ENCODE measurements at regions not wholly inside any gene's neighbourhood (a gene's known extent, or its start where the extent isn't known, plus 50 kb on each side); places are given as distances from the start of the nearest gene placed in this dataset.
"Not testable (repeated sequence)": the region's sequence is repeated elsewhere in the genome, so short reads cannot be mapped to it uniquely, and the experiment has no call there.

DNA sequence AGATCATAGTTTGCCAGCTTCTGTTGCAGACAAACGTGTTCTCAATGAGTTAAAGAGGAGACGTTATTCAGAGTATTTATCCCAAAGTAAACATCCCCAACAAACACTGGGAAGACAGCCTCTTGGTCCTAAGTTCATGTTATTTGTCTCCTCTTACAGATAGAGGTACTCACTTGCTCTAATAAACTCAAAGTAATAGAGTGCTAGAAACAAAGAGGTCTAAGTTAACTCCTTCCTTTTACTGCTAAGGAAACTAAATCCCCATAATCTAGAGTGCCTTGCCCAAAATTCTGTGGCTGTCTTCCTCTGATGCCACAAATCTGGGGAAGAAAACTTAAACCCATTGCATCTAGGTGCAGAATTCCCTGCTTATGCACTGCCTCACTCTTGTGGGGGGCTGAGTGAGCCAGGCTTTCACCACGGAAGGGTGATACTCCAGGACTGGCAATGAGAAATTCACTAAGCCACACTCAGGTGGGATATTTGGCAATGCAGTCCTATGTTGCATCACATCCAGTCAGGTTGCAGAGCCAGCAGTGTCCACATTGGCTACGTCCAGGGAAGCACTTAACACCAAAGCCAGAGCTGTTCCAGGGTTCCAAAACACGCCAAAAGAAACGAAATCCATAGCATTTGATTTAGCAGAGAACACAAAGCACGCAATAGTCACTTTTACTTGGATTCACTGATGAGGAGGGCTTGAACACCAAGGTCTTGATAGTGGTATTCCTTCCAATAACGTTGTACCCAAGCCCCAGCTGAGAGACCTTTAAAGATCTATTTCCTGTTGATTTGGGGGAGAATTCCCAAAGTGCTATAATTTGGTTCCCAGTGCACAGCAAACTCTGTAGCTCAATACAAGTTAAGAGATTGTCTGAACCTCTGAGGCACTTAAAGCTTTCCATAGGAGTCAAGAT lies 81.0 kb upstream of the FOXQ1 start:
- no peak for DNase-seq (ENCODE audit: low read depth in 2 of 2)

DNA sequence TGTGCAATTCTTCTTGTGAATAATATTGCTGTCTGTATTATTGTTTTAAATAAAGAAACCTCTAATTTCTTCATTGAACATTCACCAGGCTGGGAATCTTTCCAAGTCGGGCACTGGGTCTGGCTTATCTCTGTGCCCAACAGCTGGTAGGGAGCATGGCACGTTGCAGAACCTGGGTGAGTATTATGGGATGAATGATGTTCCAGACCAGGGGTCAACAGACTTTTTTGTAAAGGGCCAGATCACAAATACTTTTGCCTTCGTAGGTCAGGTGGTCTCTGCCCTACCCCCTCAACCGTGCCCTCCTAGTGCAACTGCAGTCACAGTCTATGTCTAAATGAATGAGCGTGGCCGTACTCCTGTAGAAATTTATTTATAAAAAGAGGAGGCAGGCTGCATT lies 81.6 kb upstream of the FOXQ1 start:
- no peak for DNase-seq (ENCODE audit: low read depth in 2 of 2)

GRCh38 chr6:1229808-1230207 lies 82.1 kb upstream of the FOXQ1 start:
- no peak for DNase-seq (ENCODE audit: low read depth in 2 of 2)

DNA sequence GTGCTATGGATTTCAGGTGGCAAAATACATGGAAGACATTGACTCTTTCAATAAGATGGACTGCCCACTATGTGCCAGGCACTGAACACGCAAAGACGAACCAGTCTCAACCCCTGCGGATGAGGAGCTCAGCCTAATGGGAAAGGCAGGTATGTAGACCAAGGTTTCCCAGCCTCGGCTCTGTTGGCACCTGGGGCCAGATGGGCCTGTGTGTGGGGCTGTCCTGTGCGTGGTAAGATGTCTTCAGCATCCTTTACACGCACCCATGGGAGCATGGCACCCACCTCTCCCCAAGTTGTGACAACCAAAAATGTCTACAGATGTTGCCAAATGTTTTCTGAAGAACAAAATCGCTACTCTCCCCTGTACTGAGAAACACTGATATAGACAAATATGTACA lies 82.6 kb upstream of the FOXQ1 start:
- DNase-seq (ENCODE audit: low read depth in 2 of 2): no peak

DNA sequence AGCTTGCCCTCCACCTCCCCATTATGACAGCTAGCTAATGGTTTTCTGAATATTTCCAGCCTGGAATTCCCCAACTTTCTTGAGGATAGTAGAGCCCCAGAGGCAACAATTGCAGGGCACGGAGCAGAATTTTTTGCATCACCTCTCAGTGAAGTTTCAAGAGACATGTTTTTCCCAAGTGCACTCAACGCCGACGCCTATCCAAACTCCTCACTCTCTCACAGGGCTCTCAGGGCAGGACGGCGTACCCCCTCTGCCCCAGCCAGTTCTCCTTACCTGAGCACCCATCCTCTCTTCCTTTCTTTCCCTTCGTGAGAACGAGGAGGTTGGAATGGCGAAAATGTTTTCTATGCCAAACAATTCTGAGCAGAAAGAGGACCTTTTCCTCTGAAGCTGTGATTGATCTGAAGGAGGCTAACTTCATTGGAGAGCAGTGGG lies 83.1 kb upstream of the FOXQ1 start:
- no peak for DNase-seq (ENCODE audit: low read depth in 2 of 2)

DNA sequence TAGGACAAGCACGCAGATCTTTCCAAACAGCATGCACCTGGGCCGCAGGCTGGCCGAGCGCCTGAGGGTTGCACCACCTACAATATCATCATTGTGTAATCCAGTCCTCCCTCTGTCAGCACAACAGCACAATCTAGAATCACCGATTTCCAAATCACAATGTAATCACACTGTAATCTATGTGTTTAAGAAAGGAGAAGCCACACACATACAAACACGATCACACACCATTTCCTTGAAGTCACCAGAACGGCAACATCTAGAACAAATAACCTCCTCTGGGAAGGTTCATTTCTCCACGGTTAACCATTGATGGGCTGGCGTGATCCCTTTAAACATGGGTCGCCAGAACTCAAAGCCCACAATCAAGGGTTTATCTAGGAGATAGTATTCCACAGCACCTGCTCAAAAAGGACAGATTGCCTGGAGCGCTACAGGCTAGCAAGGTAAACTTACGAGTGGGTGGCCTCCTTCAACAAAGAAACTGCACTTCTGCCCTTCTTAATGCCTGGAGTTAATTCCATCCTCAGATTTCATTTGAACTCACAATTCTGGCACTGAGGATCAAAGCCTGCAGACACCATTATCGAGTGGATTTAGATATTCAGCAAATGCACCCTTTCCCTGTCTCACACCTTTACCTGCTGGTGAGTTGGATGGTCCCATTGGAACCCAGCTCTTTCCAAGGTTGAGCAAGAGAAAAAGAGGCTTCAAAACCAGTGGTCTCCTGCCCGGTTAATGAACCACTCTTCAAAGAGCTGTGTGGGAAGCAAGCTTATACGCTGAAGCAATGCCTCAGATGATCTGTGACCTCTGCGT lies 83.8 kb upstream of the FOXQ1 start:
- DNase-seq (ENCODE audit: low read depth in 2 of 2): no peak

DNA sequence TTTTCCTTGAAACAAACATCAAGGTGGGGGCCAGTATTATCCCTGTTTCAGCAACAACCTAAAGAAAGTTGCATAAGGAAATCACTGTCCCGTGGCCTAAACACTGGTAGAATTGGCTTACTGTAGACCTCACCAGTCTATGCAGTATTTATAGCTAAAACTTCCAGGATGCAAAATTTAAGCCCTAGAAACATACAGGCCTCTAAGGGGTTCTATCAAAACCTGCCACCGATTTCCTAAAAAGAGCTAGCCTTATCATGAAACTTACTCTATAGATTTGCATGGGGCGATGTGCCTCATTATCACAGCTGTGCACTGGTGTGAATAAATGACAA lies 84.3 kb upstream of the FOXQ1 start:
- no peak for DNase-seq (ENCODE audit: low read depth in 2 of 2)

- DNase-seq (ENCODE audit: low read depth in 2 of 2): no peak
These were observed 85.4 kb upstream of the FOXQ1 start for GRCh38 chr6:1226277-1227099.

DNA sequence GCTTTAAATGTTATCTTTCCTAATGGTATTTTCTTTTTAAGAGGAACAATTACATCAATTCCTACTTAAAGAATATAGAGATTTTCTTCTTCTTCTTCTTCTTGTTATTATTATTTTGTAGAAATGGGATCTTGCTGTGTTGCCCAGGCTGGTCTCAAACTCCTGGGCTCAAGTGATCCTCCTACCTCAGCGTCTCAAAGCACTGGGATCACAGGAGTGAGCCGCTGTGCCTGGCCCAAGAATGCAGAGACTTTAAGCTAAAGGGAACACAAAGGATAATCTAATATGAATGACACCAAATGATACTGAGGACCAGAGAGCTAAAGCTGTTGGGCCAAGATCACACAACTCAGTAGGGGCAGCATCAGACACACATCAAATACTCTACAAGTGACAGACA lies 87.4 kb upstream of the FOXQ1 start:
- DNase-seq (ENCODE audit: low read depth in 2 of 2): no peak

GRCh38 chr6:1222728-1223595 lies 88.9 kb upstream of the FOXQ1 start:
- DNase-seq (ENCODE audit: low read depth in 2 of 2): no peak

- no peak for DNase-seq (ENCODE audit: low read depth in 2 of 2)
These were observed 94.5 kb upstream of the FOXQ1 start for GRCh38 chr6:1217396-1217795.

GRCh38 chr6:1216488-1216974 lies 95.4 kb upstream of the FOXQ1 start:
- DNase-seq (ENCODE audit: low read depth in 2 of 2): no peak

DNA sequence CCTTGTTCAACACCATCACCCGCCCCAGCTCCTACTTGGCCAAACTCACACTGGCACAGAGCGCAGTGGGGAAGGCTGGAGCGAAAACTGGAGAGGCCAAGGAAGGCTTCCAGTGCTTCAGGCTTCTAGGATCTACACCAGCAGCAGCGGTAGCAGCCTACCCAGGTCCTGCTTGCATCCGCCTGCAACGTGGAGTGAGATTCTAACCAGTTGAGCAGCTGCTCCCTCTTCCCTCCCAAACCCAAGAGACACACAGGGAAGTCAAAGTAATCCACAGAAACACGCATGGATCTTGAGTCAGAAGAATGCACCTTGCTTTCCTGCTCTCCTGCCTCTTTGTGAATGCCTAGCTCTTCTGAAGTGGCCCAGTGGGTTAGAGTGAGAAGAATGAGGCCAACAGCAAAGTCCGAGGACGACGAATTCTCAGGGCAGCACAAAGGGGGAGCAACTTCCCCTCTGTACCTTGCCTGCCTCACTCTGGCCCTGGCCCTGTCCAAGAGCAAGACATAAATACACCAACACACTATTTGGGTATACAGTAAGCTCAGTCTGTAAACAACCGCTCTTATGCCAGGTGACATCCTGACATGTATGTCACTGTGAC lies 95.9 kb upstream of the FOXQ1 start:
- DNase-seq (ENCODE audit: low read depth in 2 of 2): no peak

DNA sequence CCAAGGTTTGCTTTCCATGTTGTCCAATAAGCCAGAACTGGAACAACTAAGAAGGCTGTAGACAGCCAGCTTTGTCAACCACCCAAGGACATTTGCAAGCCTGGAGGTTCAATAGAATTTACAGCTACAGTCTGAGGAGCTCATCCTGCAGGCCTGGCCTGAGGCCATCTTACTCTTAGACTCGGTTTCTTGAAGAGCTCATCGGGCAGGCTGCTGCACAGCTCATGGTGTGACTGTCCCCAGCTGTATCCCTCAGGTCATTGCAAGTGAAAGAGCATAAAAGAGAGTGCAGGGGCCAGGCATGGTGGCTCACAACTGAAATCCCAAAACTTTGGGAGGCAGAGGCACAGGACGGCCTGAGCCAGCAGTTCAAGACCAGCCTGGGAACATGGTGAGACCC lies 96.9 kb upstream of the FOXQ1 start:
- DNase-seq (ENCODE audit: low read depth in 2 of 2): no peak

DNA sequence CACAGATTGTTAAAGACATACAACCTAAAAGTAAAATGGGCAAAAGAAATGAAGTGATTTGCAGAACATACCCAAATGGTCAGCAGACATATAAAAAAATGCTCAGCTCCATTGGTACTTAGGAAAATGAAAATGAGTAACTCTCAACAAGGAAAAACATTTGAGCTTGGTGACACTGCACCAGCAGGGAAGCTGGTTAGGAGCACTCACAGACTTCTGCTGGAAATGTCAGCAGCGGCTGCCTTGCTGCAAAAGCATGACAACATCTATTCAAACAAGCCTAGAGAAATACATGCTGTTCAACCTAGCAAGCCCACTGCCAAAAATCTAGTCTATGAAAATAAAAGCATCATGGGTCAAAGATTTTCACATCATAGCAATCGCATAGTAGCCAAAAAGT lies 99.0 kb upstream of the FOXQ1 start:
- no peak for DNase-seq (ENCODE audit: low read depth in 2 of 2)

DNA sequence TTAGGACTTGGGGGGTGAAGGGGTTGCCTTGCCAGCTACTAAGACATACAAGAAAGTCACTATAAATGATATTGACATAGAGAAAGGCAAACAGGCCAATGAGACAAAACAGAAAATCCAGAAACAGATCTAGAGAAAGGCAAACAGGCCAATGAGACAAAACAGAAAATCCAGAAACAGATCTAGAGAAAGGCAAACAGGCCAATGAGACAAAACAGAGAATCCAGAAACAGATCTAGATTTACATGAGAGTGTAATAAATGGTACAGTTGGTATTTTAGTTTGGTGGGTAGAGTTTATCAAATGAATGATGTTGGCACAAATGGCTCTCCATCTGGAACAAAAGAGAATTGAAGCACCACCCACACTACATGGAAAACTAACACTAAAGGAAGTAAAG lies 99.8 kb upstream of the FOXQ1 start:
- DNase-seq (ENCODE audit: low read depth in 2 of 2): not testable (repeated sequence)

- not testable (repeated sequence) for DNase-seq (ENCODE audit: low read depth in 2 of 2)
These were observed 101.3 kb upstream of the FOXQ1 start for GRCh38 chr6:1210631-1211030.

DNA sequence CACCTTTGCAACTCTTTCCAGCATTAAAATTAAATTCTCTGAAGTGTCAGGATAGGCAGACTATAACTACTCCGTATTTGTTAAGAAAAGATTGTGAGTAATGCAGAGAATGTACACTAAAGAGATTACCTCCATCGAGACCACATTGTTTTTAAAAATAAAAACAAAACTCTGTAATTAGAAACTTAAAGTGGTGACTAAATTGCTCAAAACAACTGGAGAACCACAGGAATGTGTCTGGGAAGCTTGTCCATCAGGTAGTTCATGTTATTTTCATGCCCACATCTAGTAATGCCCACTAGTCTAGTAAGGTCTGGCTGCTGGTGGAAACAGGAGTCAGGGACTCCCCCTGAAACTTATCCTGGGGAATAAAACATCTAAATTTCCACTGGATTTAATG lies 103.0 kb upstream of the FOXQ1 start:
- DNase-seq (ENCODE audit: low read depth in 2 of 2): no peak

DNA sequence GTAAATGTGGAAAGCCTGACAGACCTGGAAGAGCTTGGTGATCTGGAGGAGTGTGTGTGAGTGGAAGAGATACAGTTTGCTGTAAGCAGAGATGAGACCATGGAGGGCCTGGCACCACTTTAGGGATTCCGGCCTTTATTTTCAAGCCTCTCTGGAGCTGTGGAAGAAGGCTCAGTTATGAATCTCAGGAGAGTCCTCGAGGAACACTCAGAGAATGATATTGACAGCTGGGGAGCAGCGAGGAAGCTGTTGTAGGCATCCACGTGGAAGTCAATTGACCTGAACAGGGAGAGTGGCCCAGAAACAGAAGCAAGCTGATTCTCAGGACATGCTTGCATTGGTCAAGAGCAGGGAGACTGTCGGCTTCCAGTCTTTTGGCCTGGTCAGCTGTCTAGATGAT lies 108.4 kb upstream of the FOXQ1 start:
- no peak for DNase-seq (ENCODE audit: low read depth in 2 of 2)

GRCh38 chr6:1202201-1202600 lies 109.7 kb upstream of the FOXQ1 start:
- no peak for DNase-seq (ENCODE audit: low read depth in 2 of 2)

All from dermis microvascular lymphatic vessel endothelial cell (primary cell).